Vagina (tissue), 2 donors: ENCODE measurements at regions not wholly inside any gene's neighbourhood (a gene's known extent, or its start where the extent isn't known, plus 50 kb on each side); places are given as distances from the start of the nearest gene placed in this dataset.

Experiments used
- CTCF ChIP-seq, 3 experiments: fragments of 450-650 bp in 2 of 3; fragments of 200-600 bp in 1 of 3; sonication (generic) in 1 of 3; IDR thresholded peaks; one replicate each; pipeline ENCODE4 v1.5.1; 2017 to 2019; ENCODE audit warnings: antibody characterized with exemption in 3 of 3, mild to moderate bottlenecking in 2 of 3, moderate library complexity in 2 of 3
- POLR2AphosphoS5 ChIP-seq, 2 donors: sonication (generic); formaldehyde crosslinking; IDR thresholded peaks; one replicate each; pipeline ENCODE4 v1.9.0; 2017; ENCODE audit warnings: antibody characterized with exemption in 2 of 2, mild to moderate bottlenecking in 2 of 2, low read depth in 1 of 2; ENCODE audit not compliant: insufficient read depth in 1 of 2

- TF ChIP-seq CTCF (IDR thresholded peaks at IDR 0.05) (no peak), POLR2AphosphoS5 (IDR thresholded peaks at IDR 0.05; ENCODE audit: insufficient read depth in 1 of 2, low read depth in 1 of 2) (no peak)
Observed at GRCh38 chr6:22784601-22785410, 215.4 kb downstream of the HDGFL1 start.
